Liver (tissue), 3 donors: ENCODE measurements at regions not wholly inside any gene's neighbourhood (a gene's known extent, or its start where the extent isn't known, plus 50 kb on each side); places are given as distances from the start of the nearest gene placed in this dataset.

Experiments used
- ATF3 ChIP-seq: IDR thresholded peaks from 2 replicates; pipeline ENCODE4 v1.6.1; 2016; ENCODE audit warnings: antibody characterized with exemption
- CTCF ChIP-seq: fragments of 150-350 bp; IDR thresholded peaks from 2 replicates; pipeline ENCODE4 v1.5.1; 2017; ENCODE audit warnings: improper control_type of control experiment, low read depth, low read length; ENCODE audit not compliant: missing input control
- EGR1 ChIP-seq, 2 donors: IDR thresholded peaks; 2 replicates each; pipeline ENCODE4 v1.6.1; 2016 to 2018; ENCODE audit warnings: antibody characterized with exemption in 2 of 2, low read depth in 2 of 2
- HNF4A ChIP-seq, 2 donors: conservative IDR thresholded peaks; 2 replicates each; pipeline ENCODE4 v1.6.1; 2016; ENCODE audit warnings: antibody characterized with exemption in 2 of 2, mild to moderate bottlenecking in 2 of 2
- HNF4G ChIP-seq: IDR thresholded peaks from 2 replicates; pipeline ENCODE4 v1.6.1; 2016; ENCODE audit warnings: antibody characterized with exemption
- JUND ChIP-seq, 2 donors: IDR thresholded peaks; 2 replicates each; pipeline ENCODE4 v1.6.1; 2016; ENCODE audit warnings: antibody characterized with exemption in 2 of 2
- MAX ChIP-seq: IDR thresholded peaks from 2 replicates; pipeline ENCODE4 v1.6.1; 2016; ENCODE audit warnings: antibody characterized with exemption
- RAD21 ChIP-seq, 2 donors: IDR thresholded peaks; 2 replicates each; pipeline ENCODE4 v1.6.1; 2016; ENCODE audit warnings: antibody characterized with exemption in 2 of 2, mild to moderate bottlenecking in 2 of 2
- REST ChIP-seq: IDR thresholded peaks from 2 replicates; pipeline ENCODE4 v1.6.1; 2016; ENCODE audit warnings: antibody characterized with exemption, mild to moderate bottlenecking
- RXRA ChIP-seq, 2 donors: IDR thresholded peaks; 2 replicates each; pipeline ENCODE4 v1.6.1; 2017 to 2018; ENCODE audit warnings: antibody characterized with exemption in 2 of 2, mild to moderate bottlenecking in 1 of 2
- SP1 ChIP-seq: IDR thresholded peaks from 2 replicates; pipeline ENCODE4 v1.6.1; 2018; ENCODE audit warnings: antibody characterized with exemption, mild to moderate bottlenecking
- TAF1 ChIP-seq: conservative IDR thresholded peaks from 2 replicates; pipeline ENCODE4 v1.6.1; 2016; ENCODE audit warnings: antibody characterized with exemption, mild to moderate bottlenecking
- YY1 ChIP-seq: IDR thresholded peaks from 2 replicates; pipeline ENCODE4 v1.6.1; 2016; ENCODE audit warnings: antibody characterized with exemption, mild to moderate bottlenecking
- ZBTB33 ChIP-seq: IDR thresholded peaks from 2 replicates; pipeline ENCODE4 v1.6.1; 2016; ENCODE audit warnings: antibody characterized with exemption
- donor health status: healthy.
- donor health status: healthy.

GRCh38 chr9:18352711-18353110, 121.2 kb upstream of the ADAMTSL1 start:
- TF ChIP-seq TAF1: no peak
- no peak for TF ChIP-seq CTCF
- no peak for TF ChIP-seq RXRA (IDR thresholded peaks at IDR 0.05)
- no peak for TF ChIP-seq EGR1 (IDR thresholded peaks at IDR 0.05; ENCODE audit: low read depth in 2 of 2)
- TF ChIP-seq RAD21 (IDR thresholded peaks at IDR 0.05): no peak
- TF ChIP-seq YY1: no peak
- TF ChIP-seq ATF3: no peak
- TF ChIP-seq SP1: no peak
- no peak for TF ChIP-seq REST
- TF ChIP-seq HNF4A (conservative IDR thresholded peaks at IDR 0.05): no peak
- no peak for TF ChIP-seq JUND (IDR thresholded peaks at IDR 0.05)
- no peak for TF ChIP-seq HNF4G
- TF ChIP-seq MAX: no peak
- TF ChIP-seq ZBTB33: no peak
